ENCODE measurements at regions not wholly inside any gene's neighbourhood (a gene's known extent, or its start where the extent isn't known, plus 50 kb on each side); places are given as distances from the start of the nearest gene placed in this dataset.

DNA sequence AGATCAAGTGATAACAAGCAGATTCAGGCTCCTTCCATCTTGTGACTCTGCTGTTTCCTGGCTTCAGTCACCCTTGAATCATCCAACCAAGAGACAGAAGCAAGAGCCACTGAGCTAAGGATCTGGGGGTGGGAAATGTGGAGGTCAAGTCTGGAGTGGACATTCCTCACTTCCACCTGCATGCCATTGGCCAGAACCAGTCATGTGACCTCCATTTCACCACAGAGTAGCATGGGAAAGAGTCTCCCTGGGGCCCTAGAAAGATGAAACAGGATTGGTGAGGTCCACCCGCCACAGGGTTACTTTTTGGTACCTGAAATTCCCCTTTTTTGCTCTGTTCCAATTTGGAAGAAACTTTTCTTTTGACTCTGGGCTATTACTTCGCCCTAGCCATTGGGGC lies 1006.0 kb upstream of the EEF2KMT start:
- TF ChIP-seq, protein P1, sequence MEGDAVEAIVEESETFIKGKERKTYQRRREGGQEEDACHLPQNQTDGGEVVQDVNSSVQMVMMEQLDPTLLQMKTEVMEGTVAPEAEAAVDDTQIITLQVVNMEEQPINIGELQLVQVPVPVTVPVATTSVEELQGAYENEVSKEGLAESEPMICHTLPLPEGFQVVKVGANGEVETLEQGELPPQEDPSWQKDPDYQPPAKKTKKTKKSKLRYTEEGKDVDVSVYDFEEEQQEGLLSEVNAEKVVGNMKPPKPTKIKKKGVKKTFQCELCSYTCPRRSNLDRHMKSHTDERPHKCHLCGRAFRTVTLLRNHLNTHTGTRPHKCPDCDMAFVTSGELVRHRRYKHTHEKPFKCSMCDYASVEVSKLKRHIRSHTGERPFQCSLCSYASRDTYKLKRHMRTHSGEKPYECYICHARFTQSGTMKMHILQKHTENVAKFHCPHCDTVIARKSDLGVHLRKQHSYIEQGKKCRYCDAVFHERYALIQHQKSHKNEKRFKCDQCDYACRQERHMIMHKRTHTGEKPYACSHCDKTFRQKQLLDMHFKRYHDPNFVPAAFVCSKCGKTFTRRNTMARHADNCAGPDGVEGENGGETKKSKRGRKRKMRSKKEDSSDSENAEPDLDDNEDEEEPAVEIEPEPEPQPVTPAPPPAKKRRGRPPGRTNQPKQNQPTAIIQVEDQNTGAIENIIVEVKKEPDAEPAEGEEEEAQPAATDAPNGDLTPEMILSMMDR (IDR thresholded peaks at IDR 0.05 in 8 of 11, conservative IDR thresholded peaks at IDR 0.05 in 3 of 11) = no peak
- no peak for TF ChIP-seq POLR2AphosphoS5 (IDR thresholded peaks at IDR 0.05)
